GM12878 (cell line): ENCODE measurements at regions not wholly inside any gene's neighbourhood (a gene's known extent, or its start where the extent isn't known, plus 50 kb on each side); places are given as distances from the start of the nearest gene placed in this dataset.

Source experiments
- ATAC-seq: fragments of 200-7000 bp; cut with Tn5 transposase; 3 replicates; pipeline ENCODE4 v1.9.1; 2020; ENCODE audit warnings: mild to moderate bottlenecking, moderate library complexity
- BruUV-seq: library from RNA; stranded (reverse); fragments of 400-500 nt; replicated peaks from 2 replicates; lab custom pipeline; 2021; lab: Mats Ljungman, UMichigan
- CTCF ChIA-PET: fragments of 300-600 bp; sonication (Branson Sonifier 250); formaldehyde crosslinking; extraction: SDS; loops from one replicate; lab custom pipeline; 2021; ENCODE audit warnings: inconsistent platforms; lab: Yijun Ruan, JAX
- POLR2A ChIA-PET: fragments of 350-600 bp; formaldehyde crosslinking; extraction: SDS; loops from one replicate; lab custom pipeline; 2021; ENCODE audit warnings: inconsistent platforms; lab: Charles Lee
- RAD21 ChIA-PET: fragments of 300-600 bp; sonication (Branson Sonifier 250); formaldehyde crosslinking; loops from one replicate; lab custom pipeline; 2023; ENCODE audit warnings: antibody characterized with exemption; ENCODE audit not compliant: unreplicated experiment; lab: Charles Lee
- SMC1A ChIA-PET: fragments of 300-600 bp; sonication (Branson Sonifier 250); formaldehyde crosslinking; loops from one replicate; lab custom pipeline; 2023; ENCODE audit not compliant: unreplicated experiment, uncharacterized antibody; lab: Charles Lee
- DNase-seq: peaks from one replicate; pipeline ENCODE4 v3.0.0-alpha.2; 2011; ENCODE audit warnings: low read depth, low spot score
- FAIRE-seq: peaks from 3 replicates; lab custom pipeline; 2011; peaks lifted over from hg19 to GRCh38; lab: Jason Lieb, UNC
- H2AFZ ChIP-seq: 2 replicates; pipeline ENCODE4 v1.6.0; 2011; ENCODE audit warnings: low read depth, low read length, control low read depth; ENCODE audit not compliant: control insufficient read depth
- H3K27ac ChIP-seq: 2 replicates; pipeline ENCODE4 v1.5.1; 2011; ENCODE audit warnings: control low read depth; ENCODE audit not compliant: control insufficient read depth, insufficient read depth
- H3K27me3 ChIP-seq, 2 experiments: replicated peaks in 1 of 2; 2 replicates each; pipeline versions ENCODE4 v1.6.0 to v1.6.1; 2011; ENCODE audit warnings: low read length in 1 of 2; ENCODE audit not compliant: control insufficient read depth in 2 of 2, insufficient read depth in 2 of 2
- H3K36me3 ChIP-seq, 2 experiments: 2 replicates each; pipeline ENCODE4 v1.5.1; 2011; ENCODE audit warnings: low read length in 1 of 2; ENCODE audit not compliant: control insufficient read depth in 2 of 2, insufficient read depth in 2 of 2
- H3K4me1 ChIP-seq: 2 replicates; pipeline ENCODE4 v1.6.1; 2011; ENCODE audit warnings: mild to moderate bottlenecking, low read length, moderate library complexity, mixed read lengths; ENCODE audit not compliant: control insufficient read depth, insufficient read depth
- H3K4me2 ChIP-seq: 2 replicates; pipeline ENCODE4 v1.6.0; 2011; ENCODE audit warnings: control low read depth; ENCODE audit not compliant: control insufficient read depth, insufficient read depth
- H3K4me3 ChIP-seq: fragments of 200-600 bp; sonication (generic); 2 replicates; pipeline ENCODE4 v1.5.1; 2016
- H3K79me2 ChIP-seq: 2 replicates; pipeline ENCODE4 v1.6.0; 2011; ENCODE audit warnings: low read length; ENCODE audit not compliant: control insufficient read depth, insufficient read depth
- H3K9ac ChIP-seq: 2 replicates; pipeline ENCODE4 v1.8.0; 2011; ENCODE audit warnings: low read length, control low read depth, mixed read lengths; ENCODE audit not compliant: control insufficient read depth, insufficient read depth
- H3K9me3 ChIP-seq: replicated peaks from 3 replicates; pipeline ENCODE4 v1.5.1; 2011; ENCODE audit warnings: mild to moderate bottlenecking, low read length; ENCODE audit not compliant: control insufficient read depth, insufficient read depth
- H4K20me1 ChIP-seq: 2 replicates; pipeline ENCODE4 v1.6.0; 2011; ENCODE audit not compliant: control insufficient read depth, insufficient read depth
- ETV6 ChIP-seq, 2 experiments: fragments of 450-650 bp in 1 of 2; IDR thresholded peaks in 1 of 2; conservative IDR thresholded peaks in 1 of 2; 2 replicates each; pipeline ENCODE4 v1.6.1; 2014; ENCODE audit warnings: antibody characterized with exemption in 1 of 2, borderline replicate concordance in 1 of 2, low read depth in 1 of 2, mild to moderate bottlenecking in 1 of 2, moderate library complexity in 1 of 2
- NBN ChIP-seq: fragments of 450-650 bp; IDR thresholded peaks from 2 replicates; pipeline ENCODE4 v1.6.1; 2016
- POLR2AphosphoS5 ChIP-seq: IDR thresholded peaks from 2 replicates; pipeline ENCODE4 v1.6.1; 2011; ENCODE audit warnings: mild to moderate bottlenecking, low read length, inconsistent platforms
- RFX5 ChIP-seq: IDR thresholded peaks from 2 replicates; pipeline ENCODE4 v1.6.1; 2011; ENCODE audit warnings: low read depth, low read length, improper control_type of control experiment
- SP1 ChIP-seq: IDR thresholded peaks from one replicate; pipeline ENCODE4 v1.6.1; 2011; ENCODE audit warnings: low read depth, low read length
- SREBF1 ChIP-seq: IDR thresholded peaks from 2 replicates; pipeline ENCODE4 v1.6.1; 2012; ENCODE audit warnings: mild to moderate bottlenecking, low read length
- TCF12 ChIP-seq: IDR thresholded peaks from 2 replicates; pipeline ENCODE4 v1.6.1; 2011; ENCODE audit warnings: low read depth, mild to moderate bottlenecking, low read length
- WGBS: methylation state at CpG from one replicate; pipeline ENCODE4 v1.1.6; 2016; ENCODE audit warnings: low lambda C conversion rate; ENCODE audit not compliant: insufficient replicate concordance, insufficient coverage; ENCODE audit errors: missing lambda C conversion rate; 5-methylcytosine and 5-hydroxymethylcytosine counted together
- in situ Hi-C: fragments of 300-500 bp; cut with MboI; formaldehyde crosslinking; loops from 9 replicates; pipeline ENCODE4 v1.14.3; 2018; ENCODE audit warnings: mixed read lengths
- intact Hi-C: fragments of 100-400 bp; cut with micrococcal nuclease; formaldehyde crosslinking; loops from one replicate; pipeline ENCODE4 v1.14.2; 2022; ENCODE audit not compliant: unreplicated experiment
- TF ChIP-seq, protein P1 (sequence below): IDR thresholded peaks from 2 replicates; pipeline ENCODE4 v1.6.1; 2011; ENCODE audit warnings: mild to moderate bottlenecking, low read depth, low read length, moderate library complexity; ENCODE audit not compliant: insufficient replicate concordance

DNA sequence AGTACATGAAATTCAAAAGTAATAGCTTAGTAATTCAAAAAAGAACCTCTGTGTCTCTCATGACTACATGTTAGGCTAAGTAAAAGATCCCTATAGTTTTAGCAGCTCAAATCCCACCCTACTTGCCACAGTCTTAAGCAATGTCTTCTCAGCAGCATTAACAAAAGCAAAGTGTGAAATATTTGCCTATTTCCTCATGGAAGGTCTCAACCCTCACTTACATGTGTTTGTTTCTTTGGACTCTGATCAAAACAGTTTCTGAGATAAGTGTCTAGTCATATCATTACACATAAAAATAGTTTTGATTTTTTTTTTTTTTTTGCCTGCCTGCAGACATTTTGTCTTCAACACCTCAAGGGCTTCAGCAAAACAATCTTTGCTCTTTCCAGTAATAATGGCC lies 310.5 kb downstream of the CETN3 start (continued):
- TF ChIP-seq, protein P1, sequence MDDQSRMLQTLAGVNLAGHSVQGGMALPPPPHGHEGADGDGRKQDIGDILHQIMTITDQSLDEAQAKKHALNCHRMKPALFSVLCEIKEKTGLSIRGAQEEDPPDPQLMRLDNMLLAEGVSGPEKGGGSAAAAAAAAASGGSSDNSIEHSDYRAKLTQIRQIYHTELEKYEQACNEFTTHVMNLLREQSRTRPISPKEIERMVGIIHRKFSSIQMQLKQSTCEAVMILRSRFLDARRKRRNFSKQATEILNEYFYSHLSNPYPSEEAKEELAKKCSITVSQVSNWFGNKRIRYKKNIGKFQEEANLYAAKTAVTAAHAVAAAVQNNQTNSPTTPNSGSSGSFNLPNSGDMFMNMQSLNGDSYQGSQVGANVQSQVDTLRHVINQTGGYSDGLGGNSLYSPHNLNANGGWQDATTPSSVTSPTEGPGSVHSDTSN = no peak
- TF ChIP-seq SP1 (no peak), POLR2AphosphoS5 (no peak)

DNA sequence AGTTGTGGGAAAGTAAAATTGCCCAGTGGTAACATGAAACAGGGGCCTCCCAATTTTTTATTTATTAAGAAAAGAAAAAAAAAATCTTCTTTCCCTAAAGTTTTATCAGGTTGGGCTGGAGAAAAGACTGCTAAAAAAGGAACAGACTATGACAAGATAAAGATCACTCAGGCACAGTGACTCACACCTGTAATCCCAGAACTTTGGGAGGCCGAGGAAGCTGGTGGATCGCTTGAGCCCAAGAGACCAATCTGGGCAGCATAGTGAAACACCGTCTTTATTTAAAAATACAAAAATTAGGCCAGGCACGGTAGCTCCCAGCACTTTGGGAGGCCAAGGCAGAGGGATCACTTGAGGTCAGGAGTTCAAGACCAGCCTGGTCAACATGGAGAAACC lies 312.5 kb downstream of the CETN3 start:
- RAD21 ChIA-PET = no interaction called here
- POLR2A ChIA-PET = no interaction called here
- TF ChIP-seq RFX5 (no peak), ETV6 (conservative IDR thresholded peaks at IDR 0.05 in 1 of 2, IDR thresholded peaks at IDR 0.05 in 1 of 2; ENCODE audit: borderline replicate concordance in 1 of 2, low read depth in 1 of 2) (no peak), SREBF1 (no peak), TCF12 (no peak), NBN (no peak)
- Histone ChIP-seq H4K20me1 (no peaks in the 10 kb centered on the region), H3K9me3 (no peaks in the 10 kb centered on the region), H3K4me2 (no peak overlapping the region), H3K27ac (no peak overlapping the region), H3K4me1 (no peaks in the 10 kb centered on the region), H3K27me3 (no peaks in the 10 kb centered on the region), H3K79me2 (no peaks in the 10 kb centered on the region), H2AFZ (no peak overlapping the region), H3K4me3 (no peak overlapping the region), H3K9ac (no peak overlapping the region), H3K36me3 (no peaks in the 10 kb centered on the region)
- DNase-seq (no peak), ATAC-seq (no peak), FAIRE-seq (no peak)
- intact Hi-C loops = no loop called here
- SMC1A ChIA-PET = no interaction called here
- CTCF ChIA-PET = interaction anchor here (1.4 kb wide), 1 partner anchor 65 kb away, joined by 3 read pairs; no protein-coding TSS in a partner anchor
- 100% methylated on average over 4 of the region's 4 CpGs for WGBS
- no TSS peak for BruUV-seq
- in situ Hi-C loops = no loop called here
